ENCODE measurements at regions not wholly inside any gene's neighbourhood (a gene's known extent, or its start where the extent isn't known, plus 50 kb on each side); places are given as distances from the start of the nearest gene placed in this dataset.
"Not testable (repeated sequence)": the region's sequence is repeated elsewhere in the genome, so short reads cannot be mapped to it uniquely, and the experiment has no call there.

- DNase-seq: no peak
Measured at GRCh38 chr5:159543326-159543725, 213.0 kb upstream of the IL12B start.

- DNase-seq: no peak
Measured at GRCh38 chr5:159545156-159545555, 214.9 kb upstream of the IL12B start.

- DNase-seq: no peak
Measured at GRCh38 chr5:159547466-159548195, 217.3 kb upstream of the IL12B start.

GRCh38 chr5:159548517-159548916 is 218.2 kb upstream of the IL12B start:
- DNase-seq: no peak

DNA sequence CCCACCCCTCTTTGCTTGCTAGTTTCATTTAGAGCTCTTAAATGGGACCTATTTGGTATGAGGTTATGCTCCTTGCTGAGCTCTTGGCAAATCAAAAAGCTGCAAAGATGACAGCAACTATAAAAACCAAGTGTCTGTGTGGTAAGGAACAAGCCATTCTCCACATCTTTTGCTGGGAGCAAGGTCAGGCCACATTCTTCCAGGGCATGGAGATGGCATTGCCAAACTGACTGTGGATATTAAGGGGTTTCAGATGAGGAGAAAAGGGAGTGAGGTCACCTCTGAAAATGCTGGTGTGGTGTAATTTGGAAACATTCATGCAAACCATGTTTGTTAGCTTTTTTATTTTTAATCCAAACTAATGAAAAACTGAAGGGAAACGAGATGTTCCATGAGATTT is 218.8 kb upstream of the IL12B start:
- DNase-seq: no peak

GRCh38 chr5:159550951-159551350 is 220.7 kb upstream of the IL12B start:
- DNase-seq: no peak

DNA sequence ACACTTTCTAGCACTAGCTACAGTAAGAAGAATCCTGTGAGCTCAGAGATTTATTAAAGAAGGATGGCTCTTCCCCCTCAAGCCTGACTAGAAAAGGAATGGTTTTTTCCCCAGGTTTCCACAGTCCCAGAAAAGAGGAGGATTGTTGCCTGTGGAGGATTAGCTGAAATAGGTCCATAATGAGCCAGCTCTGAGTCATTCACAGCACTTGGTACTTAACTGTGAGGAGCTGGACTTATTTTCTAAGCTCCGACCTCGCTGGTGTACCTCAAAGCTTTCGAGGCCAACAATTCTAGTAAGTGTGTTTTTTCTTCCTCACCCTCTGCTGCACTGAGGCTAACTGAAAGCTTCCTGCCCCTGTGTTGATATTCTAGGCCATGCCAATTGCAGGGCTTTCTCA is 222.5 kb upstream of the IL12B start:
- no peak for DNase-seq

DNA sequence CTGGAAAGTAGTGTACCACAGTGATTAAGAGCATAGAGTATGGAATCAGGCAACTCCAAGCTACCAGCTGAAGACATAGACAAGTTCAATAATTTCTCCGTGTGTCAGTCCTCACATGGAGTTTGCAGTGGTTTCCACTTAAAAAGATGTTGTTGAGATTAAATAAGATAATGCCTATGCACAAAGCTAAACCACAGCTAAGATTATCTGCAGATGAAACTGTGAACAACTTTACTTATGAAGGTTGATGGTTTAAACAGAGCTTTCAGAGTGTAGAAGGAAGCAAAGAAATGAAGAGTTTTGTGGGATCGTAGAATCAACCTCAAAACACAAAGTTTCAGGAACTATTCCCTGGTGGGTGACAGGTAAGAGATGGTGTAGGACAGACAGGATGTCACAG is 223.5 kb upstream of the IL12B start:
- no peak for DNase-seq

- DNase-seq: no peak
Measured at GRCh38 chr5:159555084-159555483, 224.8 kb upstream of the IL12B start.

DNA sequence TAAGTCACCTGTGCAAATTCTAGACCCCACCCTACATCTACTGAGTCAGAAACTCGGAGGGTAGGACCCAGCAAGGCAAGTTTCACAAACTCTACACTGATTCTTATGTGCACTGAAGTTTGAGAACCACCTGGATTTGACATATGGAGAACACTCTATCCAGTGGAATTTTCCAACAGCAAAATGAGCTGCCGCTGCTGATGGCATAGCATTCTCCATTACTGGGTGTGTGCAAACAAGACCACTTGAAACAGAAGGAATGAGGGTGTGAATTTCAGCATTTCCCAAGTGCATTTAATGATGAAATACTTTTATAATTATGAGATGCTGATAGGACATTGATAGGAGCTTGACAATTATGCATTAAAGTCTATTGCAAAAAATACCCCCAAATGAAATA is 229.1 kb upstream of the IL12B start:
- DNase-seq: no peak

- no peak for DNase-seq
Measured at GRCh38 chr5:159560088-159560487, 229.8 kb upstream of the IL12B start.

- no peak for DNase-seq
Measured at GRCh38 chr5:159564031-159564430, 233.7 kb upstream of the IL12B start.

GRCh38 chr5:159566832-159567231 is 236.5 kb upstream of the IL12B start:
- DNase-seq: no peak

DNA sequence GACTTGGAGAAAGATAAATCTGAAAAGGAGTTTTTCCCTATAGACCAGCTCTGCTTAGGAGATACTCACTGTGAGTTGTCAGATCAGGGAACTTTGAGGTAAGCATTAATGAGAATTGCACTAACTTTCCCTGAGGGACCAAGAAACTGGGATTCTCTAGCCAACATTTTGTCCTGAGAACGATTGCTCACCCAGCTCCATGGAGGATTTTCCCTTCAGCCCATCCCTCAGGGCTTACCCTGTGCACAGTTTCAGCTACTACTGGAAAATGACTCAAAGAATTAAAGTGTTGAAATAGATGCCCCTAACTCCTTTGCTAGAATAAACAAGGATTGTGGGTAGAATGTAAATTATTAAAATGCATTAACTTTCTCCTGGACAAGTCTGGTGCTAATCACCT is 237.2 kb upstream of the IL12B start:
- DNase-seq: no peak

DNA sequence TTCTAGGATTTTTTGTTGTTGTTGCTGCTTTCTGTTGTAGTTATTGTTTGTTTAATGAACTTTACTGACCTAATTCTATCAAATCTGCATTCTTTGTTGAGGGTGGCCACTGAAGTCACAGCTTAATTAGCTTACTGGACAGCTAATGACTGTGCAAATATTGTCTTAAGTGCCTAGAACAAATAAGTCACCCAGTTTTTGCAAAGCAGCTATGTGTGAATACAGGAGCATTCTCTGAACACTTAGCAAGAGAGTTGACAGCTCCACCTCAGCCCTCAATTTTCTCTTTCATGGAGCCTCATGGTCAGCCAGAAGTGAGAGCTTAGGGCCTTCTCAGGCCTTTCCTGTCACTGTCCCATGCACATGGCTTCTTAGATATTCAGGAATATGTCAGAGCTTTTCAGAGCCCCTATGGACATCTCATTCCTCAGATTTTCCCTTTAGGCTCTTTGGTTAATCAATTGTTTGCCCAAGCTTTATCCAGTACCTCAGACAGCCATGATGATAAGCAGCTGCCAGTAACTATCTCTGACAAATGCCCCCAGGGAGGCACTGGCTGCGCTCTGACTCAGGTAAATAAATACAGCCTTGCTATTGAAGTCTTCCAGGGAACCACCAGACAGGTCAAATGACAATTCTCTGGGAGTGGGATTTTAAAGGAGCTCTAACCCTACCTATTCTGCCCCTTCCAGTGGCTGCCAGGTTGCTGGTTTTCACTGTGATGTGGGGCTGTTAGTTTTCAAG is 241.4 kb upstream of the IL12B start:
- no peak for DNase-seq

- DNase-seq: no peak
Measured at GRCh38 chr5:159576902-159577301, 246.6 kb upstream of the IL12B start.

DNA sequence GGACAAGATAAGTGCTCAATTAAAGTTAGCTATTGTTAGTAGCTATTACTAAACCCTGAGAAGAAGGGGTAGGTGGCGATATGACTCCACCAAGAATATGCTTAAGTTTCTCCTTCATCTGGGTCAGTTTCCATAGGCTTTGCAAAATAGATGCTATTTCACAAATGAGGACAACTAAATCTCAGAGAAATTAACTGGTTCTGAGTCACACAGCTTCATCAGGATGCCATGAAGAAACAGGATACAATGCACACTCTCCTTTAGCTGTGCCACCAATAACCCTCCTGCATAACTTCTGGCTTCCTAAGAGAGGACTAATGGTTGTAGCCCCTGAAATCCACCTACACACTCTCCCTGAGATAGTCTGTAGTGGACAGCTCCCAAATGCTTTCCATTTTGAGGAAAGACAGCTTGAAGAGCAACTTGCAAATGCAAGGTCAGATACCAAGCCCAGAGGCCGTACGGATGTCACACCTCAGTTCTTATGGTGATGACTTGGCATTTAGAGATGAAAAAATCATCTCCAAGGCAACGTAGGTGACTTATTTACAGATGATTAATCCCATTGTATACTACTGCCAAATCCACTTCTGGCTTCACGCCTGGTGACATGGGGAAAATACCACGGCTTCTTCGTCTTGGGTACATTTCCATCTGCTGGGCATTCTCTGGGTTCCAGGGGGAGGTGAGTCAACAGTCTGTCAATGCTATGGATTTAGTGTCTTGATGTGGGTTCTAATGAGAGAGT is 251.4 kb upstream of the IL12B start:
- DNase-seq: no peak

DNA sequence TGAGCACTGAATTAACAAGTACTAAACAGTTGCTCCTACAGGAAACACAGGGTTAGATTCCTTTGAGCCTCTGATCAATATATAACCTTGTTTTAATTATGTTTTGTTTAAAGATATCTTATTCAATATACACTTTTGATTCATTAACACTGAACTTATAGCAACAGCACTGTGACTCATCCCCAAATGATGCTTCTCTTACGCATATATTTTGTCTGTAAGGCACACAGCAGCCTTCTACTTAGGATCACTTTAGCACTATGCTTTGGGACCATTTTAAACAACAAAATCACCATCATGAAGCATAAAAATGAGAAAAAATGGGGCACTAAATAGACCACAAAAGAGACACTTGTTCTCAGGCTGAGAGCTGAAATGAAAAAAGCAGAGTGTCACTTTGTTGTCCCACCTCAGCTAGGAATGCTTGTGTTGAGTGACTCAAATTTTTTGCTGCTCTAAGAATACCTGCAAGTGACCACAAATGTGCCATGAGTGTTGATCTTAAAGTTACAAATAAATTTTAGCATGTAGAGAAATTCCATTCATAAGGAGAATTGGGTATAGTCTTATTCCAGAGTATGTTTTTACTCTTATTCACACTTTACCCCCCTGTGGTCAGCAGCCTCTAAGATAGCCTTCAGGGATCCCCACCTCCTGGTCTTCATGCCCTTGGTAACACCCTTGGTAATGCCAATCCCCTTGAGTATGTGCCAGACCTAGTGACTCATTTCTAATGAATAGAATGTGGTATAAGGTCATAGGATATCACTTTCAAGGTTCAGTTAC is 252.7 kb upstream of the IL12B start:
- DNase-seq: no peak

GRCh38 chr5:159586921-159587320 is 256.6 kb upstream of the IL12B start:
- DNase-seq: no peak

DNA sequence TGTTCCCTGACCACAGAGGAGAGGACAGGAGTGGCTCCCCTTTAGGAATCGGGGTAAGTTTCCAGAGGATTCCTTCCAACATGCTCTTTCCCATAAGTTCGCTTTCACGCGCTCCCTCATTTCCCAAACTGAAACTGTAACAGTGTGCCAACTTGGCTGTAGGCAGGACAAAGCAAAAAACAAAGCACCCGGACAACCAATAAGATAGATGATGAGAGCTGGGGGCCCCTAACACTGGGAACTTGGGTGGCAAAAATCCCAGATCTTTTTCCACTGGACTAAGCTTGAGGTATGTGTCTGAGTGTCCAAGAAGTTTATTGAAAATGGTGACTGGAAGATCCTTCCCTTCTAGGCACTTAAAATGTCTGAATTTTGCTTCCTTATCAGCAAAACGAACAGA is 258.7 kb upstream of the IL12B start:
- no peak for DNase-seq

- DNase-seq: no peak
Measured at GRCh38 chr5:159593518-159594073, 263.3 kb upstream of the IL12B start.

- DNase-seq: not testable (repeated sequence)
Measured at GRCh38 chr5:159595561-159595960, 265.3 kb upstream of the IL12B start.

- no peak for DNase-seq
Measured at GRCh38 chr5:159601216-159601615, 270.9 kb upstream of the IL12B start.
